H9 (cell line): ENCODE measurements at regions not wholly inside any gene's neighbourhood (a gene's known extent, or its start where the extent isn't known, plus 50 kb on each side); places are given as distances from the start of the nearest gene placed in this dataset.

Experiments used
- DNase-seq: peaks from one replicate; pipeline ENCODE4 v3.0.0-alpha.2; 2017
- H2AFZ ChIP-seq: one replicate; pipeline ENCODE4 v1.6.1; 2013; ENCODE audit warnings: mild to moderate bottlenecking, low read length, control low read depth, moderate library complexity
- H2AK5ac ChIP-seq: 2 replicates; pipeline ENCODE4 v1.6.1; 2013; ENCODE audit warnings: low read length, control low read depth, mixed read lengths; ENCODE audit not compliant: insufficient read length
- H2BK120ac ChIP-seq: one replicate; pipeline ENCODE4 v1.6.1; 2013; ENCODE audit warnings: low read depth, mild to moderate bottlenecking, low read length, control low read depth, inconsistent platforms; ENCODE audit not compliant: poor library complexity, severe bottlenecking
- H2BK12ac ChIP-seq: 2 replicates; pipeline ENCODE4 v1.6.1; 2013; ENCODE audit warnings: low read length, control low read depth, mixed read lengths, low read depth; ENCODE audit not compliant: insufficient read length
- H2BK15ac ChIP-seq: 2 replicates; pipeline ENCODE4 v1.6.1; 2013; ENCODE audit warnings: low read depth, low read length, control low read depth
- H2BK20ac ChIP-seq: one replicate; pipeline ENCODE4 v1.6.1; 2013; ENCODE audit warnings: low read depth, mild to moderate bottlenecking, low read length, control low read depth, inconsistent platforms; ENCODE audit not compliant: poor library complexity, severe bottlenecking
- H2BK5ac ChIP-seq: 2 replicates; pipeline ENCODE4 v1.6.1; 2013; ENCODE audit warnings: low read length, control low read depth, mixed read lengths; ENCODE audit not compliant: insufficient read length
- H3K14ac ChIP-seq: 2 replicates; pipeline ENCODE4 v1.6.1; 2013; ENCODE audit warnings: low read length, control low read depth; ENCODE audit not compliant: insufficient read depth
- H3K18ac ChIP-seq: 2 replicates; pipeline ENCODE4 v1.6.1; 2013; ENCODE audit warnings: low read depth, mild to moderate bottlenecking, mixed read lengths, low read length, control low read depth; ENCODE audit not compliant: insufficient read length
- H3K23ac ChIP-seq: 2 replicates; pipeline ENCODE4 v1.6.1; 2013; ENCODE audit warnings: low read length, control low read depth, mixed read lengths, low read depth; ENCODE audit not compliant: insufficient read length
- H3K23me2 ChIP-seq: 2 replicates; pipeline ENCODE4 v1.6.1; 2013; ENCODE audit warnings: low read depth, mild to moderate bottlenecking, mixed read lengths, low read length, control low read depth; ENCODE audit not compliant: insufficient read length, poor library complexity, severe bottlenecking
- H3K27ac ChIP-seq: 2 replicates; pipeline ENCODE4 v1.5.1; 2013; ENCODE audit warnings: low read length, control low read depth, mixed read lengths, low read depth; ENCODE audit not compliant: insufficient read length
- H3K27me3 ChIP-seq: 2 replicates; pipeline ENCODE4 v1.6.1; 2013; ENCODE audit warnings: low read length, control low read depth, inconsistent platforms; ENCODE audit not compliant: insufficient read depth
- H3K4ac ChIP-seq: 2 replicates; pipeline ENCODE4 v1.6.1; 2013; ENCODE audit warnings: low read depth, mild to moderate bottlenecking, control low read depth, inconsistent platforms, low read length, moderate library complexity
- H3K4me1 ChIP-seq: 2 replicates; pipeline ENCODE4 v1.6.1; 2013; ENCODE audit warnings: low read length, control low read depth, inconsistent platforms; ENCODE audit not compliant: insufficient read depth
- H3K4me2 ChIP-seq: 2 replicates; pipeline ENCODE4 v1.6.1; 2013; ENCODE audit warnings: low read length, control low read depth, mixed read lengths; ENCODE audit not compliant: insufficient read length, insufficient read depth
- H3K56ac ChIP-seq: 2 replicates; pipeline ENCODE4 v1.6.1; 2013; ENCODE audit warnings: low read depth, mild to moderate bottlenecking, mixed read lengths, low read length, control low read depth; ENCODE audit not compliant: insufficient read length
- H3K79me1 ChIP-seq: 2 replicates; pipeline ENCODE4 v1.6.1; 2013; ENCODE audit warnings: low read depth, mild to moderate bottlenecking, moderate library complexity, low read length, control low read depth, inconsistent platforms; ENCODE audit not compliant: insufficient read depth, poor library complexity, severe bottlenecking
- H3K79me2 ChIP-seq: 2 replicates; pipeline ENCODE4 v1.6.1; 2013; ENCODE audit warnings: low read length, control low read depth, inconsistent platforms; ENCODE audit not compliant: insufficient read depth
- H3K9ac ChIP-seq: 2 replicates; pipeline ENCODE4 v1.6.1; 2013; ENCODE audit warnings: low read length, control low read depth, mixed read lengths; ENCODE audit not compliant: insufficient read length; ENCODE audit errors: extremely low read depth
- H3K9me3 ChIP-seq: one replicate; pipeline ENCODE4 v1.6.1; 2013; ENCODE audit warnings: low read depth, low read length, inconsistent platforms; ENCODE audit not compliant: control insufficient read depth
- H3T11ph ChIP-seq: one replicate; pipeline ENCODE4 v1.6.1; 2013; ENCODE audit warnings: mild to moderate bottlenecking, low read length, control low read depth, inconsistent platforms
- H4K20me1 ChIP-seq: one replicate; pipeline ENCODE4 v1.6.1; 2013; ENCODE audit not compliant: control insufficient read depth, insufficient read length, insufficient read depth
- H4K5ac ChIP-seq: 2 replicates; pipeline ENCODE4 v1.6.1; 2013; ENCODE audit warnings: low read depth, mild to moderate bottlenecking, mixed read lengths, low read length, control low read depth; ENCODE audit not compliant: insufficient read length
- H4K8ac ChIP-seq: replicated peaks from 2 replicates; pipeline ENCODE4 v1.6.1; 2013; ENCODE audit warnings: low read length, control low read depth, mixed read lengths, low read depth; ENCODE audit not compliant: insufficient read length
- H4K91ac ChIP-seq: 2 replicates; pipeline ENCODE4 v1.6.1; 2013; ENCODE audit warnings: low read depth, mild to moderate bottlenecking, moderate library complexity, mixed read lengths, low read length, control low read depth; ENCODE audit not compliant: insufficient read length
- H3K27ac Mint-ChIP-seq, 3 experiments: 2 replicates in 2 of 3; 3 replicates in 1 of 3; pipeline ENCODE4 v1.8.0; 2020 to 2021; ENCODE audit warnings: mixed read lengths in 3 of 3, mild to moderate bottlenecking in 1 of 3, moderate library complexity in 1 of 3
- H3K27me3 Mint-ChIP-seq: 2 replicates; pipeline ENCODE4 v1.8.0; 2021; ENCODE audit warnings: low read depth, mild to moderate bottlenecking, moderate library complexity, mixed read lengths
- H3K36me3 Mint-ChIP-seq, 3 experiments: 2 replicates in 2 of 3; 3 replicates in 1 of 3; pipeline ENCODE4 v1.8.0; 2020 to 2021; ENCODE audit warnings: low read depth in 3 of 3, mixed read lengths in 3 of 3; ENCODE audit not compliant: insufficient read depth in 1 of 3
- H3K4me1 Mint-ChIP-seq, 2 experiments: 2 replicates each; pipeline ENCODE4 v1.8.0; 2020; ENCODE audit warnings: mixed read lengths in 2 of 2
- H3K4me3 Mint-ChIP-seq, 2 experiments: 2 replicates in 1 of 2; 3 replicates in 1 of 2; pipeline ENCODE4 v1.8.0; 2020 to 2021; ENCODE audit warnings: mild to moderate bottlenecking in 2 of 2, mixed read lengths in 2 of 2, moderate library complexity in 1 of 2
- H3K9me3 Mint-ChIP-seq, 2 experiments: 2 replicates in 1 of 2; 3 replicates in 1 of 2; pipeline ENCODE4 v1.8.0; 2020; ENCODE audit warnings: mild to moderate bottlenecking in 2 of 2, mixed read lengths in 2 of 2, moderate library complexity in 1 of 2
- CTCF ChIP-seq: fragments of 200-600 bp; sonication (generic); conservative IDR thresholded peaks from 3 replicates; pipeline ENCODE4 v1.8.0; 2021; ENCODE audit warnings: antibody characterized with exemption, mild to moderate bottlenecking
- WGBS: extraction: QIAGEN DNeasy Blood & Tissue Kit; methylation state at CpG from one replicate; pipeline ENCODE4 v1.1.7; 2013; ENCODE audit warnings: missing lambda C conversion rate, low lambda C conversion rate, mixed read lengths; ENCODE audit not compliant: insufficient read length; ENCODE audit errors: extremely low coverage; 5-methylcytosine and 5-hydroxymethylcytosine counted together

- H3K18ac ChIP-seq, result no peak overlapping the region
- H3K9ac ChIP-seq, result no peak overlapping the region
- H3K4me2 ChIP-seq, result no peak overlapping the region
- no peaks in the 10 kb centered on the region for H3K27me3 ChIP-seq
- no peak overlapping the region for H2BK120ac ChIP-seq
- H3K23me2 ChIP-seq, result no peaks in the 10 kb centered on the region
- no peak overlapping the region for H3T11ph ChIP-seq
- Mint-ChIP-seq H3K27ac (no peak overlapping the region), H3K9me3 (no peaks in the 10 kb centered on the region), H3K27me3 (no peaks in the 10 kb centered on the region), H3K4me1 (peaks cover 11 to 16% of the 10 kb centered on the region in 2 experiments), H3K4me3 (no peak overlapping the region), H3K36me3 (no peaks in the 10 kb centered on the region)
- no peak overlapping the region for H3K27ac ChIP-seq
- no peaks in the 10 kb centered on the region for H3K9me3 ChIP-seq
- H3K4ac ChIP-seq, result no peak overlapping the region
- no peak overlapping the region for H3K23ac ChIP-seq
- no peak overlapping the region for H4K5ac ChIP-seq
- H3K79me1 ChIP-seq, result no peaks in the 10 kb centered on the region
- H3K79me2 ChIP-seq, result no peaks in the 10 kb centered on the region
- H3K4me1 ChIP-seq, result 0 out of 2 replicates have a peak, but pooled peaks cover 2% of the 10 kb centered on the region
- TF ChIP-seq CTCF, result no peak
- no peak overlapping the region for H2BK20ac ChIP-seq
- no peak overlapping the region for H3K56ac ChIP-seq
- no peak overlapping the region for H2BK5ac ChIP-seq
- no CpG with 5 or more reads among the region's 2 CpGs for WGBS
- H2BK12ac ChIP-seq, result no peak overlapping the region
- no peak overlapping the region for H4K8ac ChIP-seq
- no peaks in the 10 kb centered on the region for H4K20me1 ChIP-seq
- H4K91ac ChIP-seq, result no peak overlapping the region
- no peak overlapping the region for H2AK5ac ChIP-seq
- no peak overlapping the region for H2BK15ac ChIP-seq
- no peak overlapping the region for H2AFZ ChIP-seq
- no peak for DNase-seq
- H3K14ac ChIP-seq, result no peak overlapping the region
These were observed 2020.7 kb upstream of the WWC1 start for GRCh38 chr5:166270712-166271111.
